GM21360 (cell line): ENCODE measurements at regions not wholly inside any gene's neighbourhood (a gene's known extent, or its start where the extent isn't known, plus 50 kb on each side); places are given as distances from the start of the nearest gene placed in this dataset.
"Not testable (repeated sequence)": the region's sequence is repeated elsewhere in the genome, so short reads cannot be mapped to it uniquely, and the experiment has no call there.

ENCODE experiments used
- ATAC-seq: cut with Tn5 transposase; IDR thresholded peaks from one replicate; pipeline ENCODE4 v1.9.1; 2021; ENCODE audit warnings: mild to moderate bottlenecking, moderate library complexity; ENCODE audit not compliant: unreplicated experiment

GRCh38 chr3:174536319-174536718 lies 322.8 kb upstream of the NAALADL2 start:
- no peak for ATAC-seq

GRCh38 chr3:174538151-174538550 lies 321.0 kb upstream of the NAALADL2 start:
- no peak for ATAC-seq

- no peak for ATAC-seq
Observed at GRCh38 chr3:174540116-174540908, 318.8 kb upstream of the NAALADL2 start.

GRCh38 chr3:174541708-174542315 lies 317.3 kb upstream of the NAALADL2 start:
- ATAC-seq, result no peak

- ATAC-seq, result no peak
Observed at GRCh38 chr3:174547801-174548435, 311.2 kb upstream of the NAALADL2 start.

- ATAC-seq, result no peak
Observed at GRCh38 chr3:174548841-174549623, 310.1 kb upstream of the NAALADL2 start.

GRCh38 chr3:174581558-174581957 lies 277.6 kb upstream of the NAALADL2 start:
- ATAC-seq, result no peak

GRCh38 chr3:174583396-174583795 lies 275.7 kb upstream of the NAALADL2 start:
- ATAC-seq, result no peak

- not testable (repeated sequence) for ATAC-seq
Observed at GRCh38 chr3:174587137-174587536, 272.0 kb upstream of the NAALADL2 start.

- no peak for ATAC-seq
Observed at GRCh38 chr3:174596447-174596982, 262.6 kb upstream of the NAALADL2 start.

GRCh38 chr3:174598885-174599439 lies 260.2 kb upstream of the NAALADL2 start:
- ATAC-seq, result no peak

GRCh38 chr3:174613173-174613572 lies 246.0 kb upstream of the NAALADL2 start:
- no peak for ATAC-seq

- ATAC-seq, result no peak
Observed at GRCh38 chr3:174614036-174614435, 245.1 kb upstream of the NAALADL2 start.

- no peak for ATAC-seq
Observed at GRCh38 chr3:174618368-174619080, 240.6 kb upstream of the NAALADL2 start.

GRCh38 chr3:174619239-174619638 lies 239.9 kb upstream of the NAALADL2 start:
- ATAC-seq, result no peak

- ATAC-seq, result no peak
Observed at GRCh38 chr3:174620138-174620537, 239.0 kb upstream of the NAALADL2 start.

GRCh38 chr3:174620855-174621472 lies 238.2 kb upstream of the NAALADL2 start:
- ATAC-seq, result no peak

GRCh38 chr3:174633342-174633741 lies 225.8 kb upstream of the NAALADL2 start:
- ATAC-seq, result no peak

GRCh38 chr3:174636451-174636850 lies 222.7 kb upstream of the NAALADL2 start:
- ATAC-seq, result no peak

GRCh38 chr3:174639406-174639805 lies 219.7 kb upstream of the NAALADL2 start:
- ATAC-seq, result no peak
